SK-N-SH (cell line): ENCODE measurements at regions not wholly inside any gene's neighbourhood (a gene's known extent, or its start where the extent isn't known, plus 50 kb on each side); places are given as distances from the start of the nearest gene placed in this dataset.
"Not testable (repeated sequence)": the region's sequence is repeated elsewhere in the genome, so short reads cannot be mapped to it uniquely, and the experiment has no call there.

Experiments
- CTCF ChIA-PET: fragments of 300-600, 350-600 bp; formaldehyde crosslinking; extraction: SDS; loops from one replicate; lab custom pipeline; 2021; lab: Yijun Ruan, JAX
- POLR2A ChIA-PET: fragments of 350-600 bp; sonication (Branson Sonifier 250); formaldehyde crosslinking; extraction: SDS; loops from one replicate; lab custom pipeline; 2020; ENCODE audit warnings: antibody characterized with exemption, inconsistent platforms; lab: Yijun Ruan, JAX
- DNase-seq: peaks from one replicate; pipeline ENCODE4 v3.0.0; 2012
- H2AFZ ChIP-seq: fragments of 200-600 bp; sonication (generic); 2 replicates; pipeline ENCODE4 v1.8.1; 2016; ENCODE audit warnings: antibody characterized with exemption, mild to moderate bottlenecking, low read depth
- H3F3A ChIP-seq: fragments of 200-600 bp; sonication (generic); replicated peaks from 2 replicates; pipeline ENCODE3; 2016; ENCODE audit warnings: antibody characterized with exemption, mild to moderate bottlenecking; ENCODE audit not compliant: insufficient read depth
- H3K27ac ChIP-seq, 2 experiments: fragments of 200-500 bp in 1 of 2; fragments of 200-600 bp in 1 of 2; sonication (Bioruptor generic) in 1 of 2; sonication (generic), shearing (Covaris generic) in 1 of 2; 2 replicates each; pipeline versions ENCODE4 v1.5.1 to v1.6.1; 2014 to 2016; ENCODE audit warnings: low read depth in 2 of 2, inconsistent platforms in 1 of 2, low read length in 1 of 2, mild to moderate bottlenecking in 1 of 2, mixed read lengths in 1 of 2
- H3K27me3 ChIP-seq: fragments of 200-600 bp; sonication (generic), shearing (Covaris generic); 2 replicates; pipeline ENCODE4 v1.6.1; 2016; ENCODE audit warnings: mixed run types; ENCODE audit not compliant: insufficient read depth
- H3K36me3 ChIP-seq, 2 experiments: fragments of 200-500 bp in 1 of 2; fragments of 200-600 bp in 1 of 2; sonication (Bioruptor generic) in 1 of 2; sonication (generic) in 1 of 2; replicated peaks in 1 of 2; 2 replicates each; pipeline versions ENCODE3 to v1.5.1; 2014 to 2016; ENCODE audit warnings: low read length in 1 of 2, mild to moderate bottlenecking in 1 of 2; ENCODE audit not compliant: insufficient read depth in 2 of 2, control insufficient read depth in 1 of 2
- H3K4me1 ChIP-seq, 2 experiments: fragments of 200-500 bp in 1 of 2; fragments of 200-600 bp in 1 of 2; sonication (Bioruptor generic) in 1 of 2; sonication (generic), shearing (Covaris generic) in 1 of 2; 2 replicates each; pipeline versions ENCODE4 v1.5.1 to v1.6.1; 2014 to 2016; ENCODE audit warnings: low read depth in 1 of 2, low read length in 1 of 2, mixed run types in 1 of 2; ENCODE audit not compliant: insufficient read depth in 2 of 2, control insufficient read depth in 1 of 2
- H3K4me2 ChIP-seq: fragments of 200-600 bp; sonication (generic), shearing (Covaris generic); 2 replicates; pipeline ENCODE4 v1.6.1; 2017; ENCODE audit warnings: mixed run types
- H3K4me3 ChIP-seq, 2 experiments: fragments of 200-500 bp in 1 of 2; fragments of 200-600 bp in 1 of 2; sonication (Bioruptor generic) in 1 of 2; sonication (generic), shearing (Covaris generic) in 1 of 2; 2 replicates each; pipeline versions ENCODE4 v1.5.1 to v1.8.1; 2014 to 2016; ENCODE audit warnings: low read depth in 2 of 2, inconsistent platforms in 1 of 2, low read length in 1 of 2, mild to moderate bottlenecking in 1 of 2, mixed read lengths in 1 of 2, moderate library complexity in 1 of 2
- H3K79me2 ChIP-seq: fragments of 200-600 bp; sonication (generic); 2 replicates; pipeline ENCODE4 v1.8.1; 2017; ENCODE audit warnings: mild to moderate bottlenecking; ENCODE audit not compliant: insufficient read depth
- H3K9ac ChIP-seq: fragments of 200-600 bp; sonication (generic); 2 replicates; pipeline ENCODE4 v1.6.1; 2017; ENCODE audit warnings: mixed run types
- H3K9me2 ChIP-seq: fragments of 200-600 bp; sonication (generic); 2 replicates; pipeline ENCODE4 v1.6.1; 2017; ENCODE audit warnings: mixed run types
- H3K9me3 ChIP-seq: fragments of 200-600 bp; sonication (generic); 2 replicates; pipeline ENCODE4 v1.6.1; 2017; ENCODE audit warnings: mixed run types, mild to moderate bottlenecking, moderate library complexity
- H4K20me1 ChIP-seq: fragments of 200-600 bp; sonication (generic); 2 replicates; pipeline ENCODE4 v1.6.1; 2017; ENCODE audit warnings: mild to moderate bottlenecking, mixed run types; ENCODE audit not compliant: insufficient read depth
- CHD2 ChIP-seq: fragments of 150-350 bp; IDR thresholded peaks from 2 replicates; pipeline ENCODE4 v1.6.1; 2018; ENCODE audit warnings: low read length; ENCODE audit not compliant: partially characterized antibody
- FOXM1 ChIP-seq: IDR thresholded peaks from 2 replicates; pipeline ENCODE4 v1.4.0; 2012; ENCODE audit warnings: low read depth, mild to moderate bottlenecking
- GATA2 ChIP-seq: sonication (generic); formaldehyde crosslinking; IDR thresholded peaks from 2 replicates; pipeline ENCODE4 v1.5.0; 2020; ENCODE audit warnings: mild to moderate bottlenecking, missing genetic modification reagents
- RAD21 ChIP-seq: IDR thresholded peaks from 2 replicates; pipeline ENCODE4 v1.6.1; 2012; ENCODE audit warnings: mild to moderate bottlenecking, low read length
- RXRA ChIP-seq: IDR thresholded peaks from 2 replicates; pipeline ENCODE4 v1.4.0; 2012; ENCODE audit warnings: low read depth, mild to moderate bottlenecking, borderline replicate concordance
- WGBS: methylation state at CpG from one replicate; pipeline ENCODE4 v1.1.6; 2017; ENCODE audit warnings: low lambda C conversion rate; 5-methylcytosine and 5-hydroxymethylcytosine counted together
- TF ChIP-seq, protein P1 (sequence below): fragments of 150-350 bp; IDR thresholded peaks from 2 replicates; pipeline ENCODE4 v1.6.1; 2017; ENCODE audit warnings: antibody characterized with exemption, low read length, low read depth, borderline replicate concordance
- TF ChIP-seq, protein P2 (sequence below): fragments of 200-600 bp; sonication (generic); IDR thresholded peaks from 2 replicates; pipeline ENCODE4 v1.6.1; 2017; ENCODE audit warnings: antibody characterized with exemption, mild to moderate bottlenecking, moderate library complexity

DNA sequence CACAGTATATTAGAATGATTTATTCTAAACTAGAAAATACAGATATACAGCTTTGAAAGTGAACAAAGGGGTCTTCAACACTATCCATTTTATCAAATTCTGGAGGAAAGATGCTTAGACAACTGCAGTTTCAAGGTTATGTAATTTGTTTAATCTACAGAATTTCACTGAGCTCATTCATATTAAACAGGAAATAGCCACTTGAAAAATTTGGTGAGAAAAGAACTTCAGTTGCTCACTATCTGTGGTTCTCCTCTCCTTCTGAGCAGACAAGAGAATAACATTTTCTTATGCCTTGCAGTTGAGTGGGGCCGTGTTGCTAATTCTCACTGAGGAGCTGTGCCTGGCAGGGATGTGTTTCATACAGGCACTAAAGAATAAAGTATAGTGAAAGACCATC lies 1428.2 kb downstream of the CDH12 start:
- ChIA-PET CTCF (no interaction called here), POLR2A (no interaction called here)
- Histone ChIP-seq H3K9ac (no peak overlapping the region), H3K36me3 (no peaks in the 10 kb centered on the region), H4K20me1 (no peaks in the 10 kb centered on the region), H3K27me3 (no peaks in the 10 kb centered on the region), H3K9me3 (no peaks in the 10 kb centered on the region), H3K79me2 (no peaks in the 10 kb centered on the region), H3K9me2 (no peaks in the 10 kb centered on the region), H3K4me1 (no peaks in the 10 kb centered on the region; a peak in 2 of 4 replicates), H3K27ac (no peak overlapping the region), H3K4me2 (no peak overlapping the region), H3K4me3 (no peak overlapping the region), H2AFZ (no peak overlapping the region), H3F3A (no peaks in the 10 kb centered on the region)
- WGBS: 75% methylated on average over 1 of the region's 1 CpG
- TF ChIP-seq RXRA (no peak), GATA2 (CRISPR knock-in tag) (no peak), RAD21 (no peak), CHD2 (no peak)
- TF ChIP-seq, protein P1, sequence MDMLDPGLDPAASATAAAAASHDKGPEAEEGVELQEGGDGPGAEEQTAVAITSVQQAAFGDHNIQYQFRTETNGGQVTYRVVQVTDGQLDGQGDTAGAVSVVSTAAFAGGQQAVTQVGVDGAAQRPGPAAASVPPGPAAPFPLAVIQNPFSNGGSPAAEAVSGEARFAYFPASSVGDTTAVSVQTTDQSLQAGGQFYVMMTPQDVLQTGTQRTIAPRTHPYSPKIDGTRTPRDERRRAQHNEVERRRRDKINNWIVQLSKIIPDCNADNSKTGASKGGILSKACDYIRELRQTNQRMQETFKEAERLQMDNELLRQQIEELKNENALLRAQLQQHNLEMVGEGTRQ: no peak
- no peak for DNase-seq

DNA sequence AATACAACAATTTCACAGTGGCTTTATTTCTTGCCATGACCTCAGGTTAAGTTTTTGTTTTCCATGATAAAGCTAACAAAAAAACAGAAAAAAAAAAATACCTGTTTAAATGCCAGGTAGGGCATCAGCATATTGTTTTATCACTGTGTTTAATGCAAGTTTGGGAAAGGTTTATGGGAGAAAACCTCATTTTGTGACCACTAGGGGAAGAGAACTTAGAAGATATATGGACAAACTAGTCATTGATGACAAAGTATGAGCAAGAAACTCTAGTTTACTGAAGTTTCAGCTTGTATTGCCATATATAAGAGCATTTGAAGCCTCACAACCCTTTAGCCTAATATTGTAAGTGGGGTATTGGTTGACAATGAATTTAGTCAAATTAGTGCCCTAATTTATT lies 1431.4 kb upstream of the CDH18 start:
- H3K79me2 ChIP-seq: no peaks in the 10 kb centered on the region
- POLR2A ChIA-PET: no interaction called here

DNA sequence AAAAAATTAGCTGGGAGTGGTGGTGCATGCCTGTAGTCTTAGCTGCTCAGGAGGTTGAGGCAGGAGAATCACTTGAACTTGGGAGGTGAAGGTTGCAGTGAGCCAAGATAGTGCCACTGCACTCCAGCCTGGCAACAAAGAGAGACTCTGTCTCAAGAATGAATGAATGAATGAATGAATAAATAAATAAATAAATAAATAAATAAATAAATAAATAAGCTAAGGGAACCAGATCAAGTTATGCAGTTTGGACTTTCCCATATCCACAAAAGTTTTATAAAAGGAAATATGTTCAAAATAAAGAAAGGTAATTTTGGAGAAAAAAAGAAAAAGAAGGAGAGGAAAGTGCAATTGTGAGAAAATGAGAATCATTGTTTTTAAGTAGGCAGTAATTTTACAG lies 1414.1 kb upstream of the CDH18 start:
- CTCF ChIA-PET, POLR2A ChIA-PET: not testable (repeated sequence)

More for the DNA sequence above, 1431.4 kb upstream of the CDH18 start:
- no peak overlapping the region for H3K4me2 ChIP-seq
- no peak overlapping the region for H3K4me3 ChIP-seq
- H3K36me3 ChIP-seq: no peaks in the 10 kb centered on the region
- H4K20me1 ChIP-seq: no peaks in the 10 kb centered on the region
- CTCF ChIA-PET: no interaction called here
- TF ChIP-seq FOXM1: no peak
- TF ChIP-seq, protein P2, sequence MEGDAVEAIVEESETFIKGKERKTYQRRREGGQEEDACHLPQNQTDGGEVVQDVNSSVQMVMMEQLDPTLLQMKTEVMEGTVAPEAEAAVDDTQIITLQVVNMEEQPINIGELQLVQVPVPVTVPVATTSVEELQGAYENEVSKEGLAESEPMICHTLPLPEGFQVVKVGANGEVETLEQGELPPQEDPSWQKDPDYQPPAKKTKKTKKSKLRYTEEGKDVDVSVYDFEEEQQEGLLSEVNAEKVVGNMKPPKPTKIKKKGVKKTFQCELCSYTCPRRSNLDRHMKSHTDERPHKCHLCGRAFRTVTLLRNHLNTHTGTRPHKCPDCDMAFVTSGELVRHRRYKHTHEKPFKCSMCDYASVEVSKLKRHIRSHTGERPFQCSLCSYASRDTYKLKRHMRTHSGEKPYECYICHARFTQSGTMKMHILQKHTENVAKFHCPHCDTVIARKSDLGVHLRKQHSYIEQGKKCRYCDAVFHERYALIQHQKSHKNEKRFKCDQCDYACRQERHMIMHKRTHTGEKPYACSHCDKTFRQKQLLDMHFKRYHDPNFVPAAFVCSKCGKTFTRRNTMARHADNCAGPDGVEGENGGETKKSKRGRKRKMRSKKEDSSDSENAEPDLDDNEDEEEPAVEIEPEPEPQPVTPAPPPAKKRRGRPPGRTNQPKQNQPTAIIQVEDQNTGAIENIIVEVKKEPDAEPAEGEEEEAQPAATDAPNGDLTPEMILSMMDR: peak; percentile 22; the same call in 1 of the 2 replicates
- H3F3A ChIP-seq: no peaks in the 10 kb centered on the region
- H3K27me3 ChIP-seq: no peaks in the 10 kb centered on the region
- peaks cover 5% of the 10 kb centered on the region; the same call in 1 of the 2 replicates for H3K9me2 ChIP-seq
- DNase-seq: no peak
- no peak overlapping the region for H2AFZ ChIP-seq
- H3K27ac ChIP-seq: no peak overlapping the region
- H3K4me1 ChIP-seq: no peaks in the 10 kb centered on the region
- H3K9me3 ChIP-seq: no peaks in the 10 kb centered on the region
- H3K9ac ChIP-seq: no peak overlapping the region

More for the DNA sequence above, 1414.1 kb upstream of the CDH18 start:
- not testable (repeated sequence) for H2AFZ ChIP-seq, H3K27me3 ChIP-seq, H3K9me2 ChIP-seq, H3F3A ChIP-seq, H3K4me2 ChIP-seq, H3K36me3 ChIP-seq, H3K27ac ChIP-seq, H3K79me2 ChIP-seq, DNase-seq, H3K4me3 ChIP-seq, H3K9ac ChIP-seq, H3K4me1 ChIP-seq, H3K9me3 ChIP-seq, H4K20me1 ChIP-seq
